PC-3 (cell line): ENCODE measurements at regions not wholly inside any gene's neighbourhood (a gene's known extent, or its start where the extent isn't known, plus 50 kb on each side); places are given as distances from the start of the nearest gene placed in this dataset.

Experiments
- CTCF ChIP-seq: fragments of 300-600 bp; sonication (generic); conservative IDR thresholded peaks from 2 replicates; pipeline ENCODE4 v1.5.1; 2017; ENCODE audit warnings: antibody characterized with exemption, low read depth, mild to moderate bottlenecking, low read length
- EZH2 ChIP-seq: fragments of 300-600 bp; sonication (generic); IDR thresholded peaks from one replicate; pipeline ENCODE4 v1.6.1; 2017; ENCODE audit warnings: antibody characterized with exemption, mild to moderate bottlenecking, low read length; ENCODE audit not compliant: unreplicated experiment
- EZH2phosphoT487 ChIP-seq: fragments of 300-600 bp; sonication (generic); IDR thresholded peaks from 2 replicates; pipeline ENCODE4 v1.6.1; 2018; ENCODE audit warnings: mild to moderate bottlenecking, antibody characterized with exemption, low read length, borderline replicate concordance

DNA sequence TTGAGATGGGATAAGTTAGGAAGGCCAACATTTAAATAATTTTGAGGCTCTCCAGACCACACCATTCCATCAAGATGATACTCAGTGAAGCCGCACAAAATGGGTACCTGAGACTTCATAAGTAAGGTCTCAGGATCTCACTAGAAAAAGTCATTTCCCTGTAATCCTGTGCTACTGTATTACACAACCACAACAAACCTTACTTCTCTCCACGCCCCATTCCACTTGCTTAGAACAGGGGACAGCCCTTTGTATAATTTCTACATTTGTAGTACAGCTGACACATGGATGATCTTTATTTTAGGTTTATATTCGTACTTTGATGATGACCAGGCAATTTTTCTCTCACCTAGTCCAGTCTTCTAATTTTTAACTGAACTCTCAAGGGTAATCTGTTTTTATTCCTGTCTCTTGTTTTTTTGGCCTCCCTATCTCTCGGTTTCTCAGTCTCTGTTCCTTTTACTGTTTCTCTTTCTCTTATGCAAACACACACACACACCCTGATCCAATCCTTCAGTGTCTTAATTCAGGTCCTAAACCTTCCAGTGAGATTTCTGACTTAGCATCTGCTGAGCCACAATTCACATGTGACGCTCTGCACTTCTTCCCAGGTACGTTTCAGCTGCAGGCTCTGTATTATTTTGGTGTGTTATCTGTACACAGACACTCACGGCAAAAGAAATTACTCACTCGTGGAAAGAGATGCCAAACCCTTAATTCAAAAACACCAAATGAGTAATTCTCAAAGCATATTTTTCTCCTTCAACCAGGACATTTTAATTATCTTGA is 223.2 kb upstream of the THBS1 start:
- TF ChIP-seq CTCF (no peak), EZH2 (no peak), EZH2phosphoT487 (no peak)
